Nucleus accumbens (tissue), 56 donors: ENCODE measurements at regions not wholly inside any gene's neighbourhood (a gene's known extent, or its start where the extent isn't known, plus 50 kb on each side); places are given as distances from the start of the nearest gene placed in this dataset.
"Not testable (repeated sequence)": the region's sequence is repeated elsewhere in the genome, so short reads cannot be mapped to it uniquely, and the experiment has no call there.

ENCODE experiments used
- DNase-seq, 56 donors: peaks; one replicate each; lab custom pipeline; 2025; lab: John Stamatoyannopoulos, UW

GRCh38 chr14:89476354-89476896 lies 59.4 kb upstream of the FOXN3 start:
- no peak for DNase-seq

DNA sequence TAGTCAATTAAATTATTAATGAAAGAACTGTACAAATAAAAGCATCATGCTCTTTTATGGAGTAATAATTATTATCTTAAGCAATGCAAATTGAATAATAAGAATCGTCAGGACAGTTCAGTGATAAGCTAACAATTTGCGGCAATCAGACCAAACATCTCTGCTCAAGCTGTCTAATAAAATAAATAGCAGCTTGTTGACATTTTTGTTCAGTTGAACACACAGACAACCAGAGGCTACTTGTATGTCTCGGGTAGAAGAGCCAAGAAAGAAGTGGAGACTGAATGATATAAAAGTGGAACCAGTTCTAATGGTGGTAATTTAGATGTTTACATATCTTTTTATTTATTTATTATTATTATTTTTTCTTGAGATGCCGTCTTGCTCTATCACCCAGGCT lies 57.4 kb upstream of the FOXN3 start:
- no peak for DNase-seq

GRCh38 chr14:89473989-89474388 lies 57.0 kb upstream of the FOXN3 start:
- no peak for DNase-seq

DNA sequence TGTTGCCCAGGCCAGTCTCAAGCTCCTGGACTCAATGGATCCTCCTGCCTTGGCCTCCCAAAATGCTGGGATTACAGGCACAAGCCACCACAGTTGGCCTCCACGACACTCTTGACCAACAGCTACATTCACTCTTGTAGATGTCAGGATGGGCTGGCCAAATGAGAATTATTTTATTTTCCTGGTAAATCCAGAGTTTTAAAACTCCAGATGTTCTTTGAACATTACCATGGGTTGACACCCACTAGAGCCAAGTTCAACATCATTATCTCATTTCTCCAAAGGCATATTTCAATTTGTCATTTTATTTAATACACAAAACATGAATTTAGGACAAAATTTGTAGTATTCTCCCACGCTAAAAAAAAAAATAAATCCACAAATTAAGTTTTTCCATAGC lies 56.5 kb upstream of the FOXN3 start:
- no peak for DNase-seq

GRCh38 chr14:89470401-89470800 lies 53.4 kb upstream of the FOXN3 start:
- no peak for DNase-seq

DNA sequence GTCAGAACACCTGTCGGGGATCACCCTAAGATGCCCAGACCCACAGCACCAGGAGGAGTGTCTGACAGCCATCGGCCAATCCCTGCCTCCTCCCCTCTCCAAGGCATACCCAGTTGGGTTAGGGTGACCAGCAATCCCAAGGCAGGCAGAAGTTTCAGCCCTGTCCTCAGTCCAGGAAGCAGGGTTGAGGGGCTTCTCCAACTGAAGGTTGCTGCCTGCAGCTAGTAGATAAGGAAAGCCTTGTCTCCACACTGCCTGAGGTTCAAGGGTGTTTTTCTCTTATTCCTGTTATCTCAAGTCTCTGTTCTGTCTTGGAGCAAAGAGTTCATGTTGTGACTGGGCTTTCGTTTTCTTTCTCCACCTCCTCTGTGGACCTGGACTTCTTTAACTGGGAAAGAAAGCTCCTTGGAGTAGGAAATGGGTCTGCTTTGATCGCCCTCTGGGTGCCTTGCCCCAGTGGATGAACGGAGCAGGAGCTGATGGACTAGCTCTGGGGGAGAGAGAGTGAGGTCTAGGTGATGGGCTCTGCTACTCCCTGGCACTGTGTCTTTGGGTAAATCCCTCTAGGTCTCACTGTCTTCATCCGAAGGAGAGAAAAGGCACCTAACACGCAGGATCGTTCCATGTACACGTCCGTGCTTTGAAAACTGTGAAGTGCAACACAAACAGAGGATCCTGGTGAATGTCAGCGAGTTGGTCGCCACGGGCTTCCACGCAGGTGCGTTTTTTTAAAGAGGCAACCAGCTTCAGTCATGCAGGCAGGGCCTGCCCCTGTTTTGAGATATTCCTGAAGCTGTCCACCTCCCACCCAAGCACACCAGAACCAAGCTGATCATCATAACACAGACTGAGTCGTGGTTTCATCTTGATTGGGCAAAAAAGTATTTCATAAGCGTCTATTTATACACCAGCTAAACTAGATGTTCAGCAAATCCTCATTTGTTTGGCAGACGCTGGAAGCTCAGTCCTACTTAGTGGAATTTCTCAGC lies 52.5 kb upstream of the FOXN3 start:
- DNase-seq = no peak

DNA sequence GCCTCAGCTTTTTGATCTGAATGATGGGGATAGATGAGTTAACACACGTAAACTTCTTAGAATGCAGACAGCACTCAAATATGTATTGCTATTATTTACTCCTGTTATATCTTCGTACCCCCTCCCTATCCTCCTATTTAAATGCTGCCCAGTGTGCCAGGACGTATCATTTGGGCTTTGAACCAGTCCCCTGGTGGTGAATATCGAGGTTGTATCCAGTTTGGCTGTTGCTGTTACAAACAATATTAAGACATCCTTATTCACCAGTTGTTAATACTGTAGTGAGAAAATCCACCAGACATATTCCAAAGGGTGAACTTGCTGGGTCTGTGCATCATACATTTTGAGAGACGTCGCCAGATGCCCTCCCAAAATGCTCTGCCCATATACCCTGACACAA lies 51.5 kb upstream of the FOXN3 start:
- DNase-seq = no peak

DNA sequence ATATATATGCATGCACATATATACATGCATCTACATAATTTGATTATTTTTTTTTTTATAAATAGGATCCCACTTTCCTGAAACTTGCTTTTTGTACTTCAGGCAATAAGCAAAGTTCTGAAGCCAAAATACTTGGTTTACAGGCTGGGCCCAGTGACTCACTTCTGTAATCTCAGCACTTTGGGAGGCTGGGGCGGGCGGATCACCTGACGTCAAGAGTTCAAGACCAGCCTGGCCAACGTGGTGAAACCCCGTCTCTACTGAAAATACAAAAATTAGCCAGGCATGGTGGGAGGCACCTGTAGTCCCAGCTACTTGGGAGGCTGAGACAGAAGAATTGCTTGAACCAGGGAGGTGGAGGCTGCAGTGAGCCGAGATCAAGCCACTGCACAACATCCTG lies 51.0 kb upstream of the FOXN3 start:
- not testable (repeated sequence) for DNase-seq

DNA sequence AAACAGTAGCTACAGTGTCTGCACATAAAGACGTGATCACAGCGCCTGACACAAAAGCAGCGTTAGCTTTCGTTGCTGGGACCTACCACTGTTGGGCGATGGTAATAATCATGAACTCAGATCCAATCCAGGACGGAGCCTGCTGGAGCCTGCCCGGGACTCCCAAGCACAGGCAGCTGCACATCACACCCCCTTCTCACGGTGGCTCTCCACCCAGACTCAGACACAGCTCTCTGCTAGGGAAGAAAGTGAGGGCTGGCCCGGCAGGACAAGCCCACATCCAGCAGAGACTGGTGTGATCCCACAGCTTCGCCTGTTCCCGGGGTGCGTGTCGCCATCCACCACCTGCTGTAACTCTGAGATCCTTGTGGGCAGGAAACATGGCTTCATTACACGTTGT lies 49.9 kb upstream of the FOXN3 start:
- peak in 6 of 56 donors; percentile 5 to 31 (median 14) for DNase-seq
